K562 (cell line): ENCODE measurements at regions not wholly inside any gene's neighbourhood (a gene's known extent, or its start where the extent isn't known, plus 50 kb on each side); places are given as distances from the start of the nearest gene placed in this dataset.

ENCODE experiments used
- ATAC-seq: fragments of 200-7000 bp; cut with Tn5 transposase; 3 replicates; pipeline ENCODE4 v1.9.1; 2020; ENCODE audit warnings: moderate library complexity
- BruUV-seq: library from RNA; stranded (reverse); fragments of 400-500 nt; replicated peaks from 2 replicates; lab custom pipeline; 2021; lab: Mats Ljungman, UMichigan
- CTCF ChIA-PET: fragments of 300-600 bp; formaldehyde crosslinking; extraction: SDS; loops from one replicate; lab custom pipeline; 2021; ENCODE audit warnings: low intra/inter-chr PET ratio; lab: Yijun Ruan, JAX
- POLR2A ChIA-PET: fragments of 300-600, 350-650 bp; sonication (Branson Sonifier 250); formaldehyde crosslinking; extraction: SDS; loops from one replicate; lab custom pipeline; 2021; ENCODE audit warnings: antibody characterized with exemption, inconsistent platforms; lab: Yijun Ruan, JAX
- DNase-seq, 4 experiments: peaks; one replicate each; pipeline versions ENCODE4 v3.0.0 to v3.0.0-alpha.2; 2011 to 2018; ENCODE audit warnings: low spot score in 3 of 4, mixed read lengths in 3 of 4; ENCODE audit errors: extremely low read depth in 1 of 4
- FAIRE-seq: peaks from 2 replicates; lab custom pipeline; 2011; peaks lifted over from hg19 to GRCh38; lab: Jason Lieb, UNC
- H2AFZ ChIP-seq: 2 replicates; pipeline ENCODE4 v1.6.0; 2011; ENCODE audit warnings: low read depth, low read length, control low read depth, inconsistent platforms
- H3K27ac ChIP-seq: fragments of 200-600 bp; 3 replicates; pipeline ENCODE4 v1.8.0; 2011; ENCODE audit warnings: low read depth, mild to moderate bottlenecking, control low read depth, inconsistent platforms, low read length, moderate library complexity, mixed read lengths; ENCODE audit errors: extremely low read depth
- H3K27me3 ChIP-seq, 2 experiments: fragments of 300-600 bp in 1 of 2; 2 replicates in 1 of 2; 3 replicates in 1 of 2; pipeline versions ENCODE4 v1.6.0 to v1.8.0; 2011; ENCODE audit warnings: inconsistent platforms in 2 of 2, low read length in 2 of 2, mild to moderate bottlenecking in 1 of 2, mixed read lengths in 1 of 2, moderate library complexity in 1 of 2; ENCODE audit not compliant: control insufficient read depth in 2 of 2, insufficient read depth in 2 of 2
- H3K36me3 ChIP-seq: fragments of 300-600 bp; 3 replicates; pipeline ENCODE4 v1.8.0; 2011; ENCODE audit warnings: mild to moderate bottlenecking, low read length, inconsistent platforms; ENCODE audit not compliant: control insufficient read depth, insufficient read depth
- H3K4me1 ChIP-seq, 2 experiments: fragments of 200-600 bp in 1 of 2; replicated peaks in 1 of 2; 2 replicates in 1 of 2; 3 replicates in 1 of 2; pipeline versions ENCODE4 v1.5.1 to v1.8.0; 2011; ENCODE audit warnings: inconsistent platforms in 2 of 2, low read length in 2 of 2, mild to moderate bottlenecking in 1 of 2, mixed read lengths in 1 of 2, moderate library complexity in 1 of 2; ENCODE audit not compliant: control insufficient read depth in 2 of 2, insufficient read depth in 2 of 2
- H3K4me2 ChIP-seq: 2 replicates; pipeline ENCODE4 v1.6.1; 2011; ENCODE audit warnings: low read length, control low read depth, inconsistent platforms, mixed read lengths; ENCODE audit not compliant: insufficient read depth
- H3K4me3 ChIP-seq: fragments of 200-600 bp; sonication (generic), shearing (Covaris generic); 2 replicates; pipeline ENCODE4 v1.5.1; 2016; ENCODE audit warnings: control low read depth, inconsistent platforms
- H3K79me2 ChIP-seq: fragments of 200-600 bp; 3 replicates; pipeline ENCODE4 v1.8.0; 2011; ENCODE audit warnings: low read length, inconsistent platforms; ENCODE audit not compliant: control insufficient read depth, insufficient read depth
- H3K9ac ChIP-seq, 2 experiments: 2 replicates each; pipeline versions ENCODE4 v1.6.0 to v1.6.1; 2011; ENCODE audit warnings: low read depth in 2 of 2, low read length in 2 of 2, control low read depth in 1 of 2, inconsistent platforms in 1 of 2, mild to moderate bottlenecking in 1 of 2, mixed read lengths in 1 of 2; ENCODE audit not compliant: insufficient read depth in 1 of 2
- H3K9me1 ChIP-seq: one replicate; pipeline ENCODE4 v1.6.0; 2011; ENCODE audit warnings: inconsistent platforms, mild to moderate bottlenecking, low read length, moderate library complexity; ENCODE audit not compliant: control insufficient read depth, insufficient read depth
- H3K9me3 ChIP-seq: replicated peaks from 2 replicates; pipeline ENCODE4 v1.5.1; 2011; ENCODE audit warnings: low read depth, low read length, inconsistent platforms; ENCODE audit not compliant: control insufficient read depth, insufficient read depth
- H4K20me1 ChIP-seq: replicated peaks from 2 replicates; pipeline ENCODE4 v1.6.1; 2011; ENCODE audit warnings: low read length, inconsistent platforms, mixed read lengths; ENCODE audit not compliant: control insufficient read depth, insufficient read depth
- GATA2 ChIP-seq: sonication (generic); formaldehyde crosslinking; IDR thresholded peaks from 2 replicates; pipeline ENCODE4 v1.4.0; 2020; ENCODE audit warnings: mild to moderate bottlenecking, missing genetic modification reagents
- RBM17 ChIP-seq: fragments of 200-400 bp; formaldehyde crosslinking; IDR thresholded peaks from 2 replicates; pipeline ENCODE4 v1.6.1; 2017; ENCODE audit warnings: low read depth, mild to moderate bottlenecking, low read length, borderline replicate concordance
- RNF219 ChIP-seq: fragments of 250-450 bp; sonication (Bioruptor Pico); IDR thresholded peaks from 2 replicates; pipeline ENCODE4 v1.5.0; 2022; ENCODE audit warnings: mild to moderate bottlenecking
- ZBED1 ChIP-seq: IDR thresholded peaks from 2 replicates; pipeline ENCODE4 v1.6.1; 2014
- ZC3H8 ChIP-seq: fragments of 450-650 bp; IDR thresholded peaks from 2 replicates; pipeline ENCODE4 v1.6.1; 2017
- ZNF507 ChIP-seq: conservative IDR thresholded peaks from 2 replicates; pipeline ENCODE4 v1.6.1; 2017; ENCODE audit warnings: missing genetic modification characterization, missing compliant biosample characterization
- WGBS: fragments of 100-300 bp; shearing (Covaris generic); methylation state at CpG from one replicate; pipeline ENCODE4 v1.1.6; 2016; ENCODE audit warnings: low coverage, mixed read lengths; ENCODE audit not compliant: insufficient coverage; ENCODE audit errors: missing lambda C conversion rate; 5-methylcytosine and 5-hydroxymethylcytosine counted together
- in situ Hi-C: fragments of 300-500 bp; cut with MboI; formaldehyde crosslinking; loops from 4 replicates; pipeline ENCODE4 v1.15.0; 2018; ENCODE audit warnings: inconsistent platforms, mixed read lengths
- intact Hi-C: fragments of 100-400 bp; cut with micrococcal nuclease; formaldehyde crosslinking; loops from 2 replicates; pipeline ENCODE4 v1.14.2; 2022

GRCh38 chr6:40128127-40128526 is 193.9 kb upstream of the MOCS1 start:
- TF ChIP-seq RBM17 = no peak

GRCh38 chr6:40125680-40126394 is 191.6 kb upstream of the MOCS1 start:
- Histone ChIP-seq H3K9ac (no peak overlapping the region), H3K79me2 (no peaks in the 10 kb centered on the region), H3K27me3 (no peaks in the 10 kb centered on the region), H3K27ac (no peak overlapping the region), H3K9me3 (no peaks in the 10 kb centered on the region; the same call in 1 of the 2 replicates), H3K9me1 (no peaks in the 10 kb centered on the region), H3K4me3 (no peak overlapping the region), H3K4me1 (no peaks in the 10 kb centered on the region), H2AFZ (no peak overlapping the region), H3K4me2 (no peak overlapping the region; the same call in 1 of the 2 replicates), H4K20me1 (no peaks in the 10 kb centered on the region), H3K36me3 (no peaks in the 10 kb centered on the region; the same call in 2 of the 3 replicates)
- 2% methylated on average over 3 of the region's 3 CpGs for WGBS
- in situ Hi-C loops (no loop called here), intact Hi-C loops (no loop called here)
- BruUV-seq = no TSS peak
- no peak for FAIRE-seq
- ATAC-seq = no peak
- DNase-seq = no peak
- ChIA-PET POLR2A (interaction anchor here (0.7 kb wide), 1 partner anchor 215 kb away, joined by 3 read pairs; no protein-coding TSS in a partner anchor), CTCF (no interaction called here)
- no peak for TF ChIP-seq ZBED1
- TF ChIP-seq ZC3H8 = no peak
- no peak for TF ChIP-seq GATA2 (CRISPR knock-in tag)
- no peak for TF ChIP-seq RNF219 (CRISPR knock-in tag)
- TF ChIP-seq ZNF507 = no peak

More at GRCh38 chr6:40128127-40128526, 193.9 kb upstream of the MOCS1 start:
- no peak overlapping the region for H3K4me2 ChIP-seq
- H3K27me3 ChIP-seq = no peaks in the 10 kb centered on the region
- no peak for FAIRE-seq
- no peak for DNase-seq
- H3K9me3 ChIP-seq = no peaks in the 10 kb centered on the region
- no peak overlapping the region for H3K4me3 ChIP-seq
- in situ Hi-C loops (no loop called here), intact Hi-C loops (no loop called here)
- H3K4me1 ChIP-seq = no peaks in the 10 kb centered on the region
- ChIA-PET POLR2A (no interaction called here), CTCF (no interaction called here)
- BruUV-seq = no TSS peak
- H4K20me1 ChIP-seq = no peaks in the 10 kb centered on the region
- no peaks in the 10 kb centered on the region; the same call in 2 of the 3 replicates for H3K36me3 ChIP-seq
- no peak overlapping the region for H3K27ac ChIP-seq
- H3K9me1 ChIP-seq = no peaks in the 10 kb centered on the region
- no peak overlapping the region for H2AFZ ChIP-seq
- ATAC-seq = no peak
- no peak overlapping the region for H3K9ac ChIP-seq
- no peaks in the 10 kb centered on the region for H3K79me2 ChIP-seq
- 0% methylated on average over 2 of the region's 2 CpGs for WGBS
